ENCODE measurements at regions not wholly inside any gene's neighbourhood (a gene's known extent, or its start where the extent isn't known, plus 50 kb on each side); places are given as distances from the start of the nearest gene placed in this dataset.
A peak's percentile ranks its signal among the peaks of the same experiment; 100 is the strongest.
"Not testable (repeated sequence)": the region's sequence is repeated elsewhere in the genome, so short reads cannot be mapped to it uniquely, and the experiment has no call there.

GRCh38 chr12:46548605-46549071 lies 176.1 kb upstream of the SLC38A2 start:
- DNase-seq (ENCODE audit: low read depth in 2 of 2), result no peak

- no peak for DNase-seq (ENCODE audit: low read depth in 2 of 2)
These were observed 175.1 kb upstream of the SLC38A2 start for GRCh38 chr12:46547421-46548354.

- no peak for DNase-seq (ENCODE audit: low read depth in 2 of 2)
These were observed 174.2 kb upstream of the SLC38A2 start for GRCh38 chr12:46546634-46547273.

GRCh38 chr12:46543378-46543795 lies 170.8 kb upstream of the SLC38A2 start:
- DNase-seq (ENCODE audit: low read depth in 2 of 2), result not testable (repeated sequence)

- DNase-seq (ENCODE audit: low read depth in 2 of 2), result no peak
These were observed 166.4 kb upstream of the SLC38A2 start for GRCh38 chr12:46538976-46539375.

DNA sequence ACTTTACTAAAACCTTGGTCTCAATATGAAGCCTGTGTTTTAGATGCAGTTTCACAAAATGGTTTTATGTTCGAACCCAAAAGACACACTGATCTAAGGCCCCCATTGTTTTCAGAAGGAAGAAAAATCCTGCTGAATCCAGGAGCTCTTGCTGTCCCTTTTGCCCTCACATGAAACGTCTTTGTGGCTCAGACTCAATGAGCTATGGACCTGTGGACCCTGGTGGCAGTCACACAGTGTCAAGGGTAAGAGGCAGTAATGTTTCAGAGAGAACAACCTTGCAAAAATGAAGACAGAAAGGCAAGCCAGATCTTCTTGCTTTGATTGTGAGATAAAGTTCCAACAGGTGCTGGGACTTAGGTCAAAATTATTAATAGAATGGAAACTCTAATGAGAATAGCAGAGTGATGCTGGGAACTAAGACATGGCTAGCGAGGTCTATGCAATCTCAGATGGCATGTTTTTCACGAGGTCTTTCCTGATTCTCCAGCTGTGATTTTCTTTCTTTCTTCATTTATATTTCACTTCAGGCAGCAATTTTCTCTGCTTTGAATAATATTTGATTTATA lies 164.9 kb upstream of the SLC38A2 start:
- no peak for DNase-seq (ENCODE audit: low read depth in 2 of 2)

DNA sequence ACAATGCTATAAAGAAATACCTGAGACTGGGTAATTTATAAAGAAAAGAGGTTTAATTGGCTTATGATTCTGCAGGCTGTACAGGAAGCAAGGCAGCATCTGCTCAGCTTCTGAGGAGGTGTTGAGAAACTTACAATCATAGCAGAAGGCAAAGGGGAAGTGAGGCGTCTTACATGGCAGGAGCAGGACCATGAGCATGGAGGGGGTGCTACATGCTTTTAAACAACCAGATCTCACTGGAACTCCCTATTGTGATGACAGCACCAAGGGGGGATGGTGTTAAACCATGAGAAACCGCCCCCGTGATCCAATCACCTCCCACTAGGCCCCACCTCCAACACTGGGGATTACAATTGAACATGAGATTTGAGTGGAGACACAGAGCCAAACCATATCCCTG lies 163.7 kb upstream of the SLC38A2 start:
- not testable (repeated sequence) for DNase-seq (ENCODE audit: low read depth in 2 of 2)

- DNase-seq (ENCODE audit: low read depth in 2 of 2), result no peak
These were observed 163.3 kb upstream of the SLC38A2 start for GRCh38 chr12:46535907-46536306.

DNA sequence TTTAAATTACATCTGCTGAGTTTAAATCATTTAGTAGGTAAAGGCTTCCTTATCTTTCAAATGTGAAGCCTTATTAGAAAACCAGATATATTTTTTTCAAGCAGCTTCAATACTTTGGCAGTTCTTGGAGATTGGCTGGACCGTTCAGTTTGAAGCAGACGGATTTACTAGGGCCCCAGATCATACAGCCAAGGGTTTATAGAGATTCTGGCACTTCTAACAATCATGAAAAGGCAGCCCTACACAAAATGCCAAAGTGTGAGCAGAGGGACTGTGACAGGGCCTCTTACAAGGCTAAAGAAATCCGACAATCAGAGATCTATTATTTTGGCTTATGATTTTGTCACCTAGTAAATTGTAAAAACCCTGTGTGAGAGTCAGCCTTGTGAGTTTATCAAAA lies 162.8 kb upstream of the SLC38A2 start:
- no peak for DNase-seq (ENCODE audit: low read depth in 2 of 2)

DNA sequence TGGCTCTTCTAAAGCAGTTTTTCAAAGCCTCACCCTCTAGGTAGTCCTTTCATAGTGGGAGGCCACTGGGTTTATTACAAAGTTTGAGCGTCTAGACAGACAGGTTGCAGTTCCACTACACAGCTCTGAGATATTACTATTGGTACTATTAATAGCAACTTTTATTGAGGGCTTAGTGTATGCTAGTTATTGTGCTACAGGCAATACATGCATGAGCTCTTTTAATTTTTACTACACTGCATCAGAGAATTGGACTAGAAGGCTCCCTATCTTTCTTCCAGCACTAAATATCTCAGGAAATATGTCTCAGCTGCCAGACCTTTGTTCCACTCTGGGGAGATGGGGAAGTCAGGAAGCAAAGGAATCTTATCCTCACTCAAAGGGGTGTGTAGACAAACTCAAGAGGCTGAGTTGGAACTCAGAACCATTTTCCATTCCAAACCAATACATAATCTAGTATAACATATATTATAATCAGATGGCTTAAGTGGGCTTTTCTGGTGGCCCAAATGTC lies 161.8 kb upstream of the SLC38A2 start:
- no peak for DNase-seq (ENCODE audit: low read depth in 2 of 2)

- no peak for DNase-seq (ENCODE audit: low read depth in 2 of 2)
These were observed 161.2 kb upstream of the SLC38A2 start for GRCh38 chr12:46533723-46534122.

DNA sequence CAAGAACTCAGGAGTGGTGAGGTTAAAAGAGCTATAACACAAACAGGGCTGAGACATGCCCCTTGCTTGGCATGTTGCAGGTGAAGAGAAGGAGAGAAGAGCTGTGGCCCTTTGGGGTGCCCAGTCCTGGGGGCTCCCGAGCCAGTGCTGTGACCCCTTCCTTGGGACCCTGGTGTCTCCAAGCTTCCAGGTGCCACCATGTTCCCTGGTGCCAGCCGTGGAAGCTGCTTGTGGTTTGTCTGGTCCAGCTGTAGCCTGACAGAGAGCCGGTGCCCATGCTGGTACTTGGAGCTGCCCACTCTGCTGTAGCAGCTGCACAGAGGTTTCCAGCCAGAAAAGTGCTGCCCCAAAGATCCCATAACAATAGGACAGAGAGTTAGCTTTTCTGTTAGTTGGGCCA lies 159.2 kb upstream of the SLC38A2 start:
- DNase-seq (ENCODE audit: low read depth in 2 of 2), result no peak

DNA sequence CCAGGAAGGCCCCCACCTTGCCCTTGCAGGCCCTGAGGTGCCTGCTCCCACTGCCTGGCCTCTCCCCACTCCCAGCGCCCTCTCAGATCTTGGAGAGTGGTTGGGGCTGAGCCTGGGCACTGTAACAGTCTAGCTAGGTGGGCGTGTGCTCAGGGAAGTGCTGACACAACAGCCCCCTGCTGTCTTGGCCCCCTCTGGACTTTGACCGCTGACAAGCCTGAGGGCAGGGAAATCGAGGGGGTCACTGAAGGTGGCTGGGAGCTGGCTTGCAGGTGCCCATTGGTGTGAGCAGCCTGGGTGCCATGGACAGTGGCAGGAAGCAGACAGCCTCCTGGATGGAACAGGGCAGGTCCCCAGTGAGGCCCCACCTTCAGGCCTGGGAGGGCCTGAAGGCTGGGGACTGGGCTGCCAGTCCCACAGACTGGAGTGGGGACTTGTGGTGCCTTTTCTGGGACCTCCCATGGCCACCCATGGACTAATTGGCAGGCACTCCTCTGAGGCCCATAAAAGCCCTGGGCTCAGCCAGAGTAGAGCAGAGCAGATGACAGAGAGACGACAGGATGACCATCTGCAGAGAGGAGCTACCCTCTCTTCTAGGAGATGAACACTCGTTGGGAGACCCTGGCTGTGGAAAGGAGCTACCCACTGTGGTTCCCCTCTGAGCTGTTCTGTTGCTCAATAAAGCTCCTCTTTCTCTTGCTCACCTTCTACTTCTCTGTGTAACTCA lies 158.6 kb upstream of the SLC38A2 start:
- DNase-seq (ENCODE audit: low read depth in 2 of 2), result no peak

DNA sequence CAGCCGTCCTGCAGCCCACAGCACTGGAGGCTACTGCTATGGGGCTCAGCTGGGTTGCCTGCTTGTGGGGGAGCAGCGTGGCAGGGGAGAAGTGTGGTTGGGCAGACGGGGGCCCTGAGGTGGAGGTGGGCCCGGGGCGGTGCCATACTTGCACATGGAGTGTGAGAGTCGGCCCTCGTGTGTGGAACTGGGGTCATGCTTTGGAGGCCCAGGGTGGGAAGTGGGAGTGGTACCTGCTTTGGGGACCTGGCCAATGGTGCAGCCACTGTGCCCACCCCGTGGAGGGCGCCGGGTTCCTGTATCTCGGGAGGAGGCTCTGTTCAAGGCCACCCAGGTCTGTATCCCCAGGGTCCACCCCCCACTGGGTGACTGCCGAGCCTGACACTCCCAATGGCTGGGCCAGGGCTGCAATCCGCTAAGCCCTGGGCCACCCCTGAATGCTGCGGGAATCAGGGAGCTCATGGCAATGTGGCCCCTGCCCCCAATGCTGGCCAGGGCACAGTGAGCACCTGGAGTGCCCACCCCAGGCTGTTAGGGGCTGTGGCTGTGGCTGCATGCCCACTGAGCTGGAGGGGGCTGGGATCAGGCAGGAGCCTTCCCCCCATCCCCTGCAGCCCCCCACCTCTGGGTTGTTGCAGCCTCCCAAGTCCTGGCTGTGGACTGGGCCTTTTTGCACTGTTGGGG lies 157.9 kb upstream of the SLC38A2 start:
- DNase-seq (ENCODE audit: low read depth in 2 of 2), result no peak

DNA sequence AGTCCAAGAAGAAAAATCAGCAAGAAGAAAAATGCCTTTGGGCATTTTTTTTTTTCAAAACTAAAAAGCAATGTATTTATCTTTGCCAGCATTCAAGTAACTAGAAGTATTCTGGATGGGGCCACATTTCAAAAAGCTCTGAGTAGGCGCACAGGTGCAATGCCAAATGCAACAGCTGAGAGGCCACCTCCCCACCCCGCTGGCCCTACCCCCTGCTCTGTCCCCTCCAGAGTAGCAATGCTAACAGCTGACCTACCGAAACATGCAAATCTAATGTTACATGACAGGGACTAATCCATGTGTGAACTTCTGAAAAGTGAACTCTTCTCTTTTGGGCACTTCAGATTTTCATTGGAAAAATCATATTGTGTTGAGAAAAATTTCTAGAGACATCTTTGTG lies 153.7 kb upstream of the SLC38A2 start:
- no peak for DNase-seq (ENCODE audit: low read depth in 2 of 2)

DNA sequence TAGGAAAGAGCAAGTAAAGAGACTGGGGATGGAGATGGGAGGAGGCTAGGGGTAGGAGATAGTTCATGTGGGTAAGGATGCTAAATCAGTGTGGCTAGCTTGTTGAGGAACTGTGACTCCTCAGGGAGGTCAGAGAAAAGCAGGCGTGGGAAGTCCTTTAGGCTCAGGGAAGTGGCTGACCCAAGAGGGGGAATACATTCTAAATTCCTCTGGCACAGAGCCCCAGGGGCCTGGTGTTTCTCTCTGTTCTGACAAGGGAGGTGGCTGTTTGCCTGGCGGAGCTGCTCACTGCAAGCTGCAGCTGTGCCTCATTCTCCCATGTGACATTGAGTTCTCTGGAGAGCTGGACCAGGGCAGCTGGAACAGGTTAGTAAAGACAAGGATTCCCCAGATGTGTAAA lies 152.2 kb upstream of the SLC38A2 start:
- DNase-seq (ENCODE audit: low read depth in 2 of 2), result no peak

DNA sequence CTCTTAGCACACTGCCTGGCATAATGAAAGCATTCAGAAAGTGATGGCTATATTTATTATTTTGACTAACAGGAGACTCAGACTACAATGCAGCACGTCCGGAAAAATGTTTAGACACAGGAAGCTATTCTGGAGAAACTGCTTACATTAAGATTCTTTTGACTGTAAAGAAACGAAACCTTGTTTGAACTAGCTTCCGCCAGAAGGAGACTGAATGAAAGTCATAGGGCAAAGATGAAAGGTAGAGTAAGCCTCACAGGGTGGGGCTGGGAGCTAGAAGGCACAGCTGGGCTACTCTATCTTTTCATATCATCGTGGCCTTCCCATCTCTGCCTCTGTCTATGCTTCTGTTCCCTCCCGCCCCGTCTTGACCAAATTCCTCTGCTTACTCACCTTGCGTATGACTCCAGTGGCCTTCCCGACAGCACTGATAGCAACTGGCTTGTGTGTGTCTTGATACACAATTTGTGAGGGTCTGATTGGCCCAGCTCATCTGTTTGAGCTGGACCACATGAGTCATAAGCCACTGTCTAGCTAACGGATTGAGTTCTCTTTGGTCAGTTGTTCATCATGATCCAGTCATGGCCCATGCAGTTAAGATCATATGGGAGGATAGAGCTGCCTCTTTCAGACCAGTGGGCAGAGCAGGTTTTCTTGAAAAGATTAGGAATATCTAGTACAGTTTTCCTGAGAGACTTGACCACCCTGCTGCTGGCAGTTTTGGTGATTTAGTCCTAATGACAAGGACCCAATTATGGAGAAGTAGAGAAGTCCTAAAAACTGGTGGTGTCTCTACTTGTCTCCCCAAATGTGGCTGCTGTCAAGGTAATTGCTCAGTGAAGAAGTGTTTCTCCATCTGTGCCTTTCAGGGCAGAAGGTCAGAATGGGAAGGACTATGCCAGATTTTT lies 151.5 kb upstream of the SLC38A2 start:
- DNase-seq (ENCODE audit: low read depth in 2 of 2), result peak; percentile 38 to 42

DNA sequence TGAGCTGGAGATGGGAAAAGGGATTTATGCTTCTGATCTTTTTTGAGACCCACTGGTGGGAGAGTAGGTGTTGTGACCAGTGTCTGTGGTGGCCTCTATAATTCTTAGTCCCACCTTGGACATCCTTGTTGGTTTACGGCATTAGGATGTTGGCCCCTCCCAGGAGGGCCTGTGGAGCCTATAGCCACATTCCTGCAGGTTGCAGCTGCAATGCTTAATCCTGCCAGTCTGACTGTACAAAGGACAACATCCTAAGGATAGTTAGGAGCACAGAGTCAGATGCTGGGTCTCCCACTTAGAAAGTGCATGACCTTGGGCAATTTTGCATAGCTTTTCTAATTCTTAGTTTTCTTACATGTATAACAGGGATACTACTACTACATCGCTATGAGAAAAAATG lies 150.9 kb upstream of the SLC38A2 start:
- DNase-seq (ENCODE audit: low read depth in 2 of 2), result no peak

DNA sequence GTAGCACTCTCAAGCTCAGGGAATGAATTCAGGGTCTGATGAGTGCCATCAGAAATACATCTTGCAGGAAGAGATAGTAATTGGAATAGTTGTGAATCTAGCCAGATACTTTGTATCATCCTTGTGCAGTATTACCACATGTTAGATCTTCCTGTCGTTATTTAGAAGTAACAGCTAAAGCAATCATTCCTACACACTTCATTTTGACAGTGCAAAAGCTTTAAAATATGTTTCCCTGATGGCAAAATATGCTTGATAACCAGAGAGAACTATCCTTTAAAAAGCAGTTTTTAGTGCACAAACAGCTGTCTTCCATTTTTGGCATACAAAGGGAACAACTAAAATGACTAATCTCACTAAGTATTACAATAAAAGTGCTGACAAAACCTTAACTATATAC lies 149.5 kb upstream of the SLC38A2 start:
- no peak for DNase-seq (ENCODE audit: low read depth in 2 of 2)

- no peak for DNase-seq (ENCODE audit: low read depth in 2 of 2)
These were observed 148.6 kb upstream of the SLC38A2 start for GRCh38 chr12:46521145-46521544.

All from stimulated activated CD4-positive, alpha-beta T cell treated with anti-CD3 and anti-CD28 coated beads, Interleukin-15, amount 100 ng/mL, for 48 hours (primary cell).